Psoas muscle (tissue), 7 donors: ENCODE measurements at regions not wholly inside any gene's neighbourhood (a gene's known extent, or its start where the extent isn't known, plus 50 kb on each side); places are given as distances from the start of the nearest gene placed in this dataset.

Experiments
- ATAC-seq, 4 donors: fragments of 200-7000 bp; cut with Tn5 transposase; one replicate each; pipeline ENCODE4 v1.9.1; 2020; ENCODE audit warnings: moderate library complexity in 3 of 4, mild to moderate bottlenecking in 2 of 4
- DNase-seq, 2 donors: peaks; one replicate each; pipeline ENCODE4 v3.0.0-alpha.2; 2020
- H3K27ac ChIP-seq: fragments of 200-600 bp; one replicate; pipeline ENCODE4 v1.8.0; 2022
- H3K27me3 ChIP-seq, 3 donors: fragments of 200-600 bp in 1 of 3; one replicate each; pipeline versions ENCODE4 v1.6.1 to v1.8.0; 2013 to 2022; ENCODE audit warnings: low read length in 2 of 3, mild to moderate bottlenecking in 2 of 3, moderate library complexity in 1 of 3; ENCODE audit not compliant: insufficient read depth in 3 of 3
- H3K36me3 ChIP-seq, 2 donors: fragments of 200-600 bp in 1 of 2; one replicate each; pipeline versions ENCODE4 v1.6.1 to v1.8.0; 2013 to 2022; ENCODE audit warnings: low read depth in 1 of 2, mild to moderate bottlenecking in 1 of 2, moderate library complexity in 1 of 2; ENCODE audit not compliant: insufficient read depth in 1 of 2
- H3K4me1 ChIP-seq: fragments of 200-600 bp; one replicate; pipeline ENCODE4 v1.8.0; 2022
- H3K4me3 ChIP-seq: fragments of 200-600 bp; one replicate; pipeline ENCODE4 v1.8.0; 2022; ENCODE audit warnings: mild to moderate bottlenecking
- H3K9me3 ChIP-seq: fragments of 200-600 bp; one replicate; pipeline ENCODE4 v1.8.0; 2022
- CTCF ChIP-seq: fragments of 200-600 bp; IDR thresholded peaks from one replicate; pipeline ENCODE4 v1.8.0; 2022; ENCODE audit warnings: antibody characterized with exemption
- WGBS, 3 donors: extraction: QIAGEN DNeasy Blood & Tissue Kit; methylation state at CpG; one replicate each; pipeline versions ENCODE4 v1.1.6 to v1.1.7; 2013; 5-methylcytosine and 5-hydroxymethylcytosine counted together
- intact Hi-C, 2 donors: fragments of 100-400 bp; cut with DNase I; formaldehyde crosslinking; loops; one replicate each; pipeline versions ENCODE4 v1.11.0 to v1.14.2; 2022
- donor health status: healthy with polysubstance abuse.
- donor health status: DM: no; HTN: no; CAD: no; lungs with moderate emphysema.
- donor health status: Bipolar disorder and iron deficiency.
- donor health status: healthy.
- donor health status: DM: yes; HTN: yes; CAD: no.
- donor health status: DM: no; HTN: no; CAD: no.
- donor health status: DM: yes; HTN: yes; CAD: no.

- Histone ChIP-seq H3K9me3 (no peaks in the 10 kb centered on the region), H3K4me1 (no peaks in the 10 kb centered on the region), H3K27ac (no peak overlapping the region), H3K27me3 (no peaks in the 10 kb centered on the region), H3K36me3 (no peaks in the 10 kb centered on the region), H3K4me3 (no peak overlapping the region)
- no peak for DNase-seq
- TF ChIP-seq CTCF: no peak
- WGBS, 3 donors: 40 to 57% (median 49%) methylated on average over 1 of the region's 1 CpG
- intact Hi-C loops: no loop called here
- ATAC-seq: no peak
Observed at GRCh38 chr4:111945014-111945413, 200.2 kb upstream of the FAM241A start.

- ATAC-seq: no peak
- 75 to 83% (median 81%) methylated on average over 2 of the region's 2 CpGs for WGBS, 3 donors
- intact Hi-C loops: no loop called here
Observed at GRCh38 chr4:111946800-111947199, 198.5 kb upstream of the FAM241A start.

GRCh38 chr4:111952688-111953087 lies 192.6 kb upstream of the FAM241A start:
- no peaks in the 10 kb centered on the region for H3K4me1 ChIP-seq
- no peak overlapping the region for H3K27ac ChIP-seq
- TF ChIP-seq CTCF: no peak
- ATAC-seq (no peak), DNase-seq (no peak)
- no peaks in the 10 kb centered on the region for H3K27me3 ChIP-seq
- intact Hi-C loops: no loop called here
- no peaks in the 10 kb centered on the region for H3K9me3 ChIP-seq
- H3K4me3 ChIP-seq: no peak overlapping the region
- no peaks in the 10 kb centered on the region for H3K36me3 ChIP-seq

More at GRCh38 chr4:111946800-111947199, 198.5 kb upstream of the FAM241A start:
- H3K27me3 ChIP-seq: no peaks in the 10 kb centered on the region
- H3K27ac ChIP-seq: no peak overlapping the region
- no peak for TF ChIP-seq CTCF
- H3K4me3 ChIP-seq: no peak overlapping the region
- H3K9me3 ChIP-seq: no peaks in the 10 kb centered on the region
- DNase-seq: no peak
- H3K4me1 ChIP-seq: no peaks in the 10 kb centered on the region
- no peaks in the 10 kb centered on the region for H3K36me3 ChIP-seq

- intact Hi-C loops: no loop called here
- no peak for ATAC-seq
Observed at GRCh38 chr4:111954550-111954949, 190.7 kb upstream of the FAM241A start.

More at GRCh38 chr4:111954550-111954949, 190.7 kb upstream of the FAM241A start:
- H3K27me3 ChIP-seq: no peaks in the 10 kb centered on the region
- TF ChIP-seq CTCF: no peak
- H3K4me1 ChIP-seq: no peaks in the 10 kb centered on the region
- no peak overlapping the region for H3K27ac ChIP-seq
- no peaks in the 10 kb centered on the region for H3K36me3 ChIP-seq
- WGBS, 3 donors: 84 to 97% (median 84%) methylated on average over 1 of the region's 1 CpG
- no peak for DNase-seq
- H3K9me3 ChIP-seq: no peaks in the 10 kb centered on the region
- no peak overlapping the region for H3K4me3 ChIP-seq
